ENCODE measurements at regions not wholly inside any gene's neighbourhood (a gene's known extent, or its start where the extent isn't known, plus 50 kb on each side); places are given as distances from the start of the nearest gene placed in this dataset.

DNA sequence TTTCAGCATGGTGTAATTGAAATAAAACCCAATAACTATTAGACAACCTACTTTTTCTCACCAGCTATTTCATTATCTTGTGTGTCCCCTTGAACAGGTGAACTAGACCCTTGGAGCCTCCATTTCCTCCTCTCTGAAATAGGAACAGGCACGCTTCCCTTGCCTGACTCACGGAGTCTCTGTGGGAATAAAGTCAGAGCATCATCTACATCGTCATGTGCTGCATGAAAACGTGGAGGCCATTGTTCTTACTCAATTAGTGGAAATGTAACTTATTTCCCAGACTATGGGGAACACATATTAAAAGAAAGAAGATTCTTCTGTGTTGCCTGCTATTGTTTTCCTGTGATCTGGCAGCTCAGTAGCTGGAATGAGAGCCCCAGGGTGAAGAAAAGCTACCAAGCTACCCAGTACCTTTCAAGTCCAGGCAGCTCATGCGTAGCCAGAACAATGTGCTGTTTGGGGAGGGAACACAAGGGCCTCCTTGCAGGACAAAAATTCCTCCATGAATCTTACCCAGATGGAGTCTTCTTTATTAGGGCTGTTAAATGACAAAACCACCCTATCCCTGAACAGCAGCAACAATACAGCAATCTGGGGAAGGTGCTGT, 59.8 kb downstream of the SOX11 start:
- DNase-seq (ENCODE audit: low read depth, low spot score): no peak
- ChIA-PET POLR2A (no interaction called here), CTCF (no interaction called here)
- TF ChIP-seq, protein P1, sequence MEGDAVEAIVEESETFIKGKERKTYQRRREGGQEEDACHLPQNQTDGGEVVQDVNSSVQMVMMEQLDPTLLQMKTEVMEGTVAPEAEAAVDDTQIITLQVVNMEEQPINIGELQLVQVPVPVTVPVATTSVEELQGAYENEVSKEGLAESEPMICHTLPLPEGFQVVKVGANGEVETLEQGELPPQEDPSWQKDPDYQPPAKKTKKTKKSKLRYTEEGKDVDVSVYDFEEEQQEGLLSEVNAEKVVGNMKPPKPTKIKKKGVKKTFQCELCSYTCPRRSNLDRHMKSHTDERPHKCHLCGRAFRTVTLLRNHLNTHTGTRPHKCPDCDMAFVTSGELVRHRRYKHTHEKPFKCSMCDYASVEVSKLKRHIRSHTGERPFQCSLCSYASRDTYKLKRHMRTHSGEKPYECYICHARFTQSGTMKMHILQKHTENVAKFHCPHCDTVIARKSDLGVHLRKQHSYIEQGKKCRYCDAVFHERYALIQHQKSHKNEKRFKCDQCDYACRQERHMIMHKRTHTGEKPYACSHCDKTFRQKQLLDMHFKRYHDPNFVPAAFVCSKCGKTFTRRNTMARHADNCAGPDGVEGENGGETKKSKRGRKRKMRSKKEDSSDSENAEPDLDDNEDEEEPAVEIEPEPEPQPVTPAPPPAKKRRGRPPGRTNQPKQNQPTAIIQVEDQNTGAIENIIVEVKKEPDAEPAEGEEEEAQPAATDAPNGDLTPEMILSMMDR (IDR thresholded peaks at IDR 0.05; ENCODE audit: insufficient read depth, low read length, missing control alignments): no peak
- no peak overlapping the region for H3K4me3 ChIP-seq (ENCODE audit: low read depth, low read length)

DNA sequence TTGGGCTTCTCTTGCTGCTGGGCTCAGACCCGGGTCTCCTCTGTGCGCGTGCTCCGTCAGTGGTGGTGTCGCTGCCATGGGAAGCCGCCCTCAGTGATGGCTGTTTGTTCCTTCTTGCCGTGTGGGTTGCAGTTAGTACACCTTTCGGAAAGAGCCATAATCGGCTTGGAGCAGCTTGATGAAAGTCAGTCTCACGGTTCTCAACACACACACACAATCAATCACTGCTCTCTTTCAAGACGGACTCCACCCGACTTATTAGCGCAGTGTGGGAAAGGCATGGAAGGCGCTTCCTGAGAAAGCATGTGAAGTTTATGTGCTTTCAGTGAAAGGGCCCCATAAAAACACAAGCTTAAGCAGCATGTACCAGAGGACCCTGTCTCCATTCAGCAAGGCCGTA, 64.1 kb downstream of the SOX11 start:
- TF ChIP-seq, protein P1 (IDR thresholded peaks at IDR 0.05; ENCODE audit: insufficient read depth, low read length, missing control alignments): no peak
- POLR2A ChIA-PET: no interaction called here
- DNase-seq (ENCODE audit: low read depth, low spot score): no peak
- no peak overlapping the region for H3K4me3 ChIP-seq (ENCODE audit: low read depth, low read length)
- CTCF ChIA-PET: no interaction called here

DNA sequence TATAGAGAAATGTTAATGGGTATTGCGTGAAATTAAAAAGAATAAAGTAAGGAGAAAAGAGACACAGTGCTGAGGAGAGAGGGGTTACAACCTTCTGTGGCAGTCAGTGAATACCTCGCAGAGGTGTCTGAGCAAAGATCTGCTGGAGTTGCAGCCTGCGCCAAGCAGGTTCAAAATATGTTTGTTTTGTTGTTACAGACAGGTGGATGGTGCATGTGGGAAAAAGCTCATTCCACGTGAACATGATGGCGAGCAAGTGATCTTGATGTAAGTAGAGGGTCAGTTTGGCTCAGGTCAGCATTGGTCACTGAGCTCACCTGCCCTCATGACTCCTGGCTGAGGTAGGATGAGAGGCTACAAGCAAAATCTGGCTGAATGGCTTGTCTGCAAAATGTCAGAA, 66.2 kb downstream of the SOX11 start:
- TF ChIP-seq, protein P1 (IDR thresholded peaks at IDR 0.05; ENCODE audit: insufficient read depth, low read length, missing control alignments): no peak
- no peak overlapping the region for H3K4me3 ChIP-seq (ENCODE audit: low read depth, low read length)
- ChIA-PET CTCF (no interaction called here), POLR2A (no interaction called here)
- no peak for DNase-seq (ENCODE audit: low read depth, low spot score)

DNA sequence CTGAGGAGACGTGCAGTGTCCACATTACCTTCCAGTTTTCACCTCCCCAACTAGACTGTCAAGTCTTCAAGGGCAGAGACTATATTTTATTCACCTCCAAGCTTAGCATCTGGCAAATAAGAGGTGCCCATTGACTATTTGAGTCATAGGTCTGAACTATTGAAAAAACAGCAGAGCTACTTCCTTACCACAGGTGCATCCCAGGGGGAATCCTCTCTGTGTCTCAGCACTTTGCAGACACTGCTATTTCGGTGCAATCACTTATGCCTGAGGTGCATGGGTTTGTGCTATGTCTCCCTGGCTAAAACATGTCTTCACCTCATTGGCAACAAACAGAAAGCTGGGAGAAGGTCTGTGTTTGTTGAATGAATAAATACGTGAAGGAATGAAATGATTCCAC, 67.8 kb downstream of the SOX11 start:
- ChIA-PET POLR2A (no interaction called here), CTCF (no interaction called here)
- DNase-seq (ENCODE audit: low read depth, low spot score): no peak
- TF ChIP-seq, protein P1 (IDR thresholded peaks at IDR 0.05; ENCODE audit: insufficient read depth, low read length, missing control alignments): no peak
- H3K4me3 ChIP-seq (ENCODE audit: low read depth, low read length): no peak overlapping the region

DNA sequence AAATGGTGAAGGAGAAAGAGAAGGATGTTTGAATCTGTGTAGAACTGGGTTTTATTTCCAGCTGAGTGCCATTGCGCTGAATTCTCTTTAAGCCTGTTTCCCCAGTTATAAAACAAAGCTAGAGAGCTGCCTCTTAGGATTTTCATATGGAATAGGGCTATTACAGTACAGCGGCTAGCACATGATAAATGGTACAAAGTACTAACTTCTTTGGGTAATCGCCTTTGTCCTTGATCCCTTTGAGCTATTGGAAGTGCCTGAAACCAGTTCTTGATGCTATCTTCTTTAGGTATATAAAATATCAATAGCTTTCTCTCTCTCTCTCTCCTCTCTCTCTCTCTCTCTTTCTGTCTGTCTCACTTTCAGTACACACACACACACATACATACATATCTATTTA, 71.3 kb downstream of the SOX11 start:
- TF ChIP-seq, protein P1 (IDR thresholded peaks at IDR 0.05; ENCODE audit: insufficient read depth, low read length, missing control alignments): no peak
- H3K4me3 ChIP-seq (ENCODE audit: low read depth, low read length): no peak overlapping the region
- ChIA-PET CTCF (no interaction called here), POLR2A (no interaction called here)
- DNase-seq (ENCODE audit: low read depth, low spot score): no peak

DNA sequence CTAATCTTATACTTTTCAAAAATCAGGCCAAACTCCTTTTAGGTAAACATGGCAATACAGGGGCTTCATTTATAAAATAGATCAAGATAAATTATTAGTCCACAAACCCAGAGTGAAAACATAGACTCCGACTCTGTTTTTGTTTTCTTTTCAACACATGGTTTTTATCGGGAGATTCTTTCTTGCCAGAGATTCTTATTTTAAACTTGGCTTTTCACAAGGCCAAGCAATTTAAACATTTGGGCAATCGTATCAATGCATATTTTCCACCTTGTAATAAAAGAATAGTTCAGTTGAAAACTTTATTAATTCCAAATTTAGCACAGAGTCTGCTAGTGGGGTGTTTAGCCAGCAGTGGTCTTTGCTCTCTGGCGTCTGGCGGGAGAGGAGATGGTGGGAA, 71.9 kb downstream of the SOX11 start:
- no peak overlapping the region for H3K4me3 ChIP-seq (ENCODE audit: low read depth, low read length)
- no peak for DNase-seq (ENCODE audit: low read depth, low spot score)
- ChIA-PET CTCF (no interaction called here), POLR2A (no interaction called here)
- TF ChIP-seq, protein P1 (IDR thresholded peaks at IDR 0.05; ENCODE audit: insufficient read depth, low read length, missing control alignments): no peak
